ENCODE measurements at regions not wholly inside any gene's neighbourhood (a gene's known extent, or its start where the extent isn't known, plus 50 kb on each side); places are given as distances from the start of the nearest gene placed in this dataset.

DNA sequence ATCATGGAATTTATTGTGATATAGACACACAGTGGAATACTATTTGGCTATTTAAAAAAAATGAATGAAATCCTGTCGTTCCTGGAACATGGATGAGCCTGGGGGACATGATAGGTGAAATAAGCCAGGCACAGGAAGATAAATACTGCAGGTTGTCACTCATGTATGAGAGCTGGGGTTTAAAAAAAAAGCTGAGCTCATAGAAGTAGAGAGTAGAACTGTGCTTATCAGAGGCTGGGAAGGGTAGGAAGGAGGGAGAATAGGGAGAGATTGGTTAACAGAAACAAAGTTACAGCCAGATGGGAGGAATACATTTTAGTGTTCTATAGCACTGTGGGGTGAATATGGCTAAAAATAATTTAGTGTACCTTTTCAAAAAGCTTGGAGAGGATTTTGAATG, 200.6 kb upstream of the NR4A3 start:
- Histone ChIP-seq H3K27ac (no peak overlapping the region), H3K4me1 (no peaks in the 10 kb centered on the region), H2AFZ (no peak overlapping the region), H3K36me3 (ENCODE audit: control insufficient read depth, insufficient read depth, low read length) (no peaks in the 10 kb centered on the region), H3K27me3 (ENCODE audit: control insufficient read depth, insufficient read depth, low read length) (no peaks in the 10 kb centered on the region), H3K79me2 (no peaks in the 10 kb centered on the region), H3K9ac (no peak overlapping the region), H3K4me3 (ENCODE audit: low read depth, low read length) (no peak overlapping the region), H3K9me3 (ENCODE audit: control insufficient read depth, low read length) (no peaks in the 10 kb centered on the region), H3K4me2 (ENCODE audit: low read length) (no peak overlapping the region)
- TF ChIP-seq, protein P1, sequence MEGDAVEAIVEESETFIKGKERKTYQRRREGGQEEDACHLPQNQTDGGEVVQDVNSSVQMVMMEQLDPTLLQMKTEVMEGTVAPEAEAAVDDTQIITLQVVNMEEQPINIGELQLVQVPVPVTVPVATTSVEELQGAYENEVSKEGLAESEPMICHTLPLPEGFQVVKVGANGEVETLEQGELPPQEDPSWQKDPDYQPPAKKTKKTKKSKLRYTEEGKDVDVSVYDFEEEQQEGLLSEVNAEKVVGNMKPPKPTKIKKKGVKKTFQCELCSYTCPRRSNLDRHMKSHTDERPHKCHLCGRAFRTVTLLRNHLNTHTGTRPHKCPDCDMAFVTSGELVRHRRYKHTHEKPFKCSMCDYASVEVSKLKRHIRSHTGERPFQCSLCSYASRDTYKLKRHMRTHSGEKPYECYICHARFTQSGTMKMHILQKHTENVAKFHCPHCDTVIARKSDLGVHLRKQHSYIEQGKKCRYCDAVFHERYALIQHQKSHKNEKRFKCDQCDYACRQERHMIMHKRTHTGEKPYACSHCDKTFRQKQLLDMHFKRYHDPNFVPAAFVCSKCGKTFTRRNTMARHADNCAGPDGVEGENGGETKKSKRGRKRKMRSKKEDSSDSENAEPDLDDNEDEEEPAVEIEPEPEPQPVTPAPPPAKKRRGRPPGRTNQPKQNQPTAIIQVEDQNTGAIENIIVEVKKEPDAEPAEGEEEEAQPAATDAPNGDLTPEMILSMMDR (IDR thresholded peaks at IDR 0.05) = no peak

DNA sequence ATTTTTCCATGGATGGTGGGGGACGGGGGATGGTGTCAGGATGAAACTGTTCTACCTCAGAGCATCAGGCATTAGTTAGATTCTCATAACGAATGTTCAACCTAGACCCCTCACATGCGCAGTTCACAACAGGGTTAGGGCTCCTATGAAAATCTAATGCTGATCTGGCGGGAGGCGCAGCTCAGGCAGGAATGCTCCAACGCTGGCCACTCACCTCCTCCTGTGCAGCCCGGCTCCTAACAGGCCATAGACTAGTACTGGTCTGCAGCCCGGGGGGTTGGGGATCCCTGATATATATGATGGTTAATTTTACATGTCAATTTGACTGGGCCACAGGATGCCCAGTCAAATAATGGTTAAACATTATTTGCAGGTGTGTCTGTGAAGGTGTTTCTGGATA, 199.0 kb upstream of the NR4A3 start:
- Histone ChIP-seq H3K4me2 (ENCODE audit: low read length) (no peak overlapping the region), H3K4me1 (no peaks in the 10 kb centered on the region), H3K27ac (no peak overlapping the region), H2AFZ (no peak overlapping the region), H3K4me3 (ENCODE audit: low read depth, low read length) (no peak overlapping the region), H3K27me3 (ENCODE audit: control insufficient read depth, insufficient read depth, low read length) (no peaks in the 10 kb centered on the region), H3K36me3 (ENCODE audit: control insufficient read depth, insufficient read depth, low read length) (no peaks in the 10 kb centered on the region), H3K79me2 (no peaks in the 10 kb centered on the region), H3K9ac (no peak overlapping the region), H3K9me3 (ENCODE audit: control insufficient read depth, low read length) (no peaks in the 10 kb centered on the region)
- TF ChIP-seq, protein P1 (IDR thresholded peaks at IDR 0.05) = no peak

- TF ChIP-seq, protein P1 (IDR thresholded peaks at IDR 0.05) = no peak
- Histone ChIP-seq H3K36me3 (ENCODE audit: control insufficient read depth, insufficient read depth, low read length) (no peaks in the 10 kb centered on the region), H3K79me2 (no peaks in the 10 kb centered on the region), H3K4me1 (no peaks in the 10 kb centered on the region), H3K9me3 (ENCODE audit: control insufficient read depth, low read length) (no peaks in the 10 kb centered on the region), H3K4me2 (ENCODE audit: low read length) (no peak overlapping the region), H3K27me3 (ENCODE audit: control insufficient read depth, insufficient read depth, low read length) (no peaks in the 10 kb centered on the region), H3K4me3 (ENCODE audit: low read depth, low read length) (no peak overlapping the region), H3K9ac (no peak overlapping the region), H3K27ac (no peak overlapping the region), H2AFZ (no peak overlapping the region)
Observed at GRCh38 chr9:99623780-99624364, 197.8 kb upstream of the NR4A3 start.

DNA sequence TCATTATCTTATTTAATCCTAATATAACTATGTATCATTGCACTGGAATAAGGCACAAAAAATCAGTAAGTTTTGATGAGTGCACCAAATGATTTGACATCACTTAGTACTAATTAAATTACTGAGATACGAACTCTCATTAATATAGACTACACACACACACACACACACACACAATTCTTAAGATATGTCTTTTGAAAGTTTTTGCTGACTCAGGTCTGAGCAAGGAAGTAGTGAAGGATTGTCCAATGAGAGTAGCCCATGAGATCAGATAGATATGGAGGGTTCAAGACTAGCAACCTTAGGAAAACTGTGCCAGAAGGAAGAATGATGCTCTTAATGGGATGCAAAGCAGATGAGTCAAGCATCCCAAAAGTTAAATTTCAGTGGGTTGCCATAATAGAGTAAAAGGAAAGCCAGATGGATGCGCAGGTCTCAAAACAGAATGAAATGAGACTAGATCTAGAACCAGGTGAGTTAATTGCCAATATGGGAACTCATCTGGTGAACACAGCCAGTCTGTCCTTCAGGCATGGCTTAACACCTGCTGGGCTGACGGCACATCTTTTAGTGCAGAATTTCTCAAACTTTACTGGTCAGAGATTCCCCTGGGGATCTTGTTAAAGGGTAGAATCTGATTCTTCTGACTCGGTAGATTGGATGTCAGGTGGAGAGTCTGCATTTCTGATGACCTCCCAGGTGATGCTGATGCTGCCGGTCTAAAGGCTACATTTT, 197.0 kb upstream of the NR4A3 start:
- H3K4me3 ChIP-seq (ENCODE audit: low read depth, low read length) = no peak overlapping the region

More for the DNA sequence above, 197.0 kb upstream of the NR4A3 start:
- Histone ChIP-seq H3K4me1 (no peaks in the 10 kb centered on the region), H3K36me3 (ENCODE audit: control insufficient read depth, insufficient read depth, low read length) (no peaks in the 10 kb centered on the region), H3K9me3 (ENCODE audit: control insufficient read depth, low read length) (no peaks in the 10 kb centered on the region), H3K27ac (no peak overlapping the region), H3K9ac (no peak overlapping the region), H2AFZ (no peak overlapping the region), H3K27me3 (ENCODE audit: control insufficient read depth, insufficient read depth, low read length) (no peaks in the 10 kb centered on the region), H3K79me2 (no peaks in the 10 kb centered on the region), H3K4me2 (ENCODE audit: low read length) (no peak overlapping the region)
- TF ChIP-seq, protein P1 (IDR thresholded peaks at IDR 0.05) = no peak

Measured in parathyroid adenoma (tissue), 2 donors.